ENCODE measurements at regions not wholly inside any gene's neighbourhood (a gene's known extent, or its start where the extent isn't known, plus 50 kb on each side); places are given as distances from the start of the nearest gene placed in this dataset.

- H3K4me3 ChIP-seq, result no peak overlapping the region
- no peaks in the 10 kb centered on the region for H3K4me1 ChIP-seq
- H3K27ac ChIP-seq, result no peak overlapping the region
- H3K27me3 ChIP-seq (replicated peaks in 1 of 7), result no peaks in the 10 kb centered on the region
- TF ChIP-seq CTCF (IDR thresholded peaks at IDR 0.05 in 8 of 11, conservative IDR thresholded peaks at IDR 0.05 in 3 of 11) (no peak), POLR2AphosphoS5 (IDR thresholded peaks at IDR 0.05) (no peak), POLR2A (IDR thresholded peaks at IDR 0.05) (no peak)
- H3K36me3 ChIP-seq, result no peaks in the 10 kb centered on the region
- H3K9me3 ChIP-seq, result no peaks in the 10 kb centered on the region
- intact Hi-C loops (cut with DNase I; ENCODE audit: low total_unique reads), result no loop called here
- 81 to 93% (median 88%) methylated on average over 1 of the region's 1 CpG for WGBS, 5 donors
- DNase-seq, result no peak
Measured at GRCh38 chr14:58784931-58785330, 147.2 kb downstream of the DACT1 start.

GRCh38 chr14:58785701-58786100 is 147.9 kb downstream of the DACT1 start:
- Histone ChIP-seq H3K27ac (no peak overlapping the region), H3K4me3 (no peak overlapping the region), H3K9me3 (no peaks in the 10 kb centered on the region), H3K4me1 (no peaks in the 10 kb centered on the region), H3K36me3 (no peaks in the 10 kb centered on the region), H3K27me3 (replicated peaks in 1 of 7) (no peaks in the 10 kb centered on the region)
- WGBS, 5 donors, result 56 to 80% (median 72%) methylated on average over 3 of the region's 3 CpGs
- no peak for DNase-seq
- intact Hi-C loops (cut with DNase I; ENCODE audit: low total_unique reads), result no loop called here
- TF ChIP-seq CTCF (IDR thresholded peaks at IDR 0.05 in 8 of 11, conservative IDR thresholded peaks at IDR 0.05 in 3 of 11) (no peak), POLR2A (IDR thresholded peaks at IDR 0.05) (no peak), POLR2AphosphoS5 (IDR thresholded peaks at IDR 0.05) (no peak)

- intact Hi-C loops (cut with DNase I; ENCODE audit: low total_unique reads), result no loop called here
- H3K27me3 ChIP-seq (replicated peaks in 1 of 7), result no peaks in the 10 kb centered on the region
- no peak overlapping the region for H3K27ac ChIP-seq
- no peaks in the 10 kb centered on the region for H3K36me3 ChIP-seq
- H3K4me3 ChIP-seq, result no peak overlapping the region
- TF ChIP-seq POLR2A (IDR thresholded peaks at IDR 0.05) (no peak), POLR2AphosphoS5 (IDR thresholded peaks at IDR 0.05) (no peak), CTCF (IDR thresholded peaks at IDR 0.05 in 8 of 11, conservative IDR thresholded peaks at IDR 0.05 in 3 of 11) (no peak)
- H3K9me3 ChIP-seq, result no peaks in the 10 kb centered on the region
- DNase-seq, result no peak
- H3K4me1 ChIP-seq, result no peaks in the 10 kb centered on the region
- 71 to 90% (median 80%) methylated on average over 1 of the region's 1 CpG for WGBS, 5 donors
Measured at GRCh38 chr14:58787592-58787991, 149.8 kb downstream of the DACT1 start.

GRCh38 chr14:58788655-58789503 is 151.1 kb downstream of the DACT1 start:
- Histone ChIP-seq H3K27me3 (replicated peaks in 1 of 7) (no peaks in the 10 kb centered on the region), H3K4me1 (no peaks in the 10 kb centered on the region), H3K36me3 (no peaks in the 10 kb centered on the region), H3K27ac (peak overlapping the region in 1 of 8 donors; percentile 4), H3K9me3 (no peaks in the 10 kb centered on the region), H3K4me3 (no peak overlapping the region)
- no peak for DNase-seq
- TF ChIP-seq CTCF (IDR thresholded peaks at IDR 0.05 in 8 of 11, conservative IDR thresholded peaks at IDR 0.05 in 3 of 11), result no peak
- 66 to 72% (median 68%) methylated on average over 4 of the region's 4 CpGs for WGBS, 5 donors
- intact Hi-C loops (cut with DNase I; ENCODE audit: low total_unique reads), result no loop called here
